HepG2 (cell line): ENCODE measurements at regions not wholly inside any gene's neighbourhood (a gene's known extent, or its start where the extent isn't known, plus 50 kb on each side); places are given as distances from the start of the nearest gene placed in this dataset.

Source experiments
- ARNT2 ChIP-seq: sonication (generic); formaldehyde crosslinking; IDR thresholded peaks from 2 replicates; pipeline ENCODE4 v1.8.0; 2022; ENCODE audit warnings: mild to moderate bottlenecking, low read depth, missing genetic modification reagents, moderate library complexity
- BCL3 ChIP-seq: sonication (generic); formaldehyde crosslinking; IDR thresholded peaks from 2 replicates; pipeline ENCODE4 v1.5.1; 2020; ENCODE audit warnings: mild to moderate bottlenecking, missing genetic modification reagents, moderate library complexity
- DMAP1 ChIP-seq: IDR thresholded peaks from 2 replicates; pipeline ENCODE4 v1.6.1; 2016
- GABPB1 ChIP-seq: IDR thresholded peaks from 2 replicates; pipeline ENCODE4 v1.6.1; 2016; ENCODE audit warnings: mild to moderate bottlenecking, missing genetic modification reagents, moderate library complexity, missing compliant biosample characterization
- HNRNPUL1 ChIP-seq: fragments of 200-400 bp; formaldehyde crosslinking; IDR thresholded peaks from 2 replicates; pipeline ENCODE4 v1.6.1; 2017; ENCODE audit warnings: low read depth, mild to moderate bottlenecking, low read length, moderate library complexity
- MAFK ChIP-seq, 2 experiments: IDR thresholded peaks in 1 of 2; conservative IDR thresholded peaks in 1 of 2; 2 replicates each; pipeline ENCODE4 v1.6.1; 2011; ENCODE audit warnings: improper control_type of control experiment in 2 of 2, low read length in 2 of 2
- MXD4 ChIP-seq: IDR thresholded peaks from 2 replicates; pipeline ENCODE4 v1.6.1; 2016; ENCODE audit warnings: mild to moderate bottlenecking, missing biosample characterization, missing genetic modification reagents
- NCOR1 ChIP-seq: fragments of 200-600 bp; sonication (generic); IDR thresholded peaks from 2 replicates; pipeline ENCODE4 v1.7.0; 2017; ENCODE audit warnings: antibody characterized with exemption, low read length, borderline replicate concordance
- PPARG ChIP-seq: conservative IDR thresholded peaks from 2 replicates; pipeline ENCODE4 v1.6.1; 2016; ENCODE audit warnings: missing biosample characterization, missing genetic modification reagents
- SIN3A ChIP-seq: IDR thresholded peaks from 2 replicates; pipeline ENCODE4 v1.6.1; 2011; ENCODE audit warnings: low read depth, mild to moderate bottlenecking, control low read depth, low read length, borderline replicate concordance
- STAG1 ChIP-seq: sonication (generic); formaldehyde crosslinking; IDR thresholded peaks from 2 replicates; pipeline ENCODE4 v1.4.0; 2020; ENCODE audit warnings: missing genetic modification reagents
- TBX3 ChIP-seq: fragments of 450-650 bp; IDR thresholded peaks from 2 replicates; pipeline ENCODE4 v1.6.1; 2017; ENCODE audit warnings: antibody characterized with exemption, mild to moderate bottlenecking, inconsistent platforms, borderline replicate concordance
- ZNF101 ChIP-seq: sonication (generic); formaldehyde crosslinking; IDR thresholded peaks from 2 replicates; pipeline ENCODE4 v1.4.0; 2020; ENCODE audit warnings: mild to moderate bottlenecking, low read depth, missing genetic modification reagents, borderline replicate concordance
- ZNF136 ChIP-seq: sonication (generic); formaldehyde crosslinking; IDR thresholded peaks from 2 replicates; pipeline ENCODE4 v1.8.1; 2022; ENCODE audit warnings: low read depth, mild to moderate bottlenecking, moderate library complexity, missing genetic modification reagents
- ZNF317 ChIP-seq: sonication (generic); formaldehyde crosslinking; IDR thresholded peaks from 2 replicates; pipeline ENCODE4 v1.5.0; 2020; ENCODE audit warnings: mild to moderate bottlenecking, missing genetic modification reagents
- ZNF382 ChIP-seq: sonication (generic); formaldehyde crosslinking; IDR thresholded peaks from 2 replicates; pipeline ENCODE4 v1.5.0; 2020; ENCODE audit warnings: missing genetic modification reagents, mild to moderate bottlenecking, borderline replicate concordance
- ZNF609 ChIP-seq: sonication (generic); formaldehyde crosslinking; IDR thresholded peaks from 2 replicates; pipeline ENCODE4 v1.4.0; 2020; ENCODE audit warnings: mild to moderate bottlenecking, missing genetic modification reagents, borderline replicate concordance
- ZNF800 ChIP-seq: sonication (generic); formaldehyde crosslinking; IDR thresholded peaks from 2 replicates; pipeline ENCODE4 v1.4.0; 2020; ENCODE audit warnings: missing genetic modification reagents
- TF ChIP-seq, protein P1 (sequence below): IDR thresholded peaks from 2 replicates; pipeline ENCODE4 v1.6.1; 2012; ENCODE audit warnings: low read depth, low read length, improper control_type of control experiment
- TF ChIP-seq, protein P2 (sequence below): sonication (generic); formaldehyde crosslinking; IDR thresholded peaks from 2 replicates; pipeline ENCODE4 v1.8.0; 2022; ENCODE audit warnings: mild to moderate bottlenecking, missing genetic modification reagents, borderline replicate concordance

DNA sequence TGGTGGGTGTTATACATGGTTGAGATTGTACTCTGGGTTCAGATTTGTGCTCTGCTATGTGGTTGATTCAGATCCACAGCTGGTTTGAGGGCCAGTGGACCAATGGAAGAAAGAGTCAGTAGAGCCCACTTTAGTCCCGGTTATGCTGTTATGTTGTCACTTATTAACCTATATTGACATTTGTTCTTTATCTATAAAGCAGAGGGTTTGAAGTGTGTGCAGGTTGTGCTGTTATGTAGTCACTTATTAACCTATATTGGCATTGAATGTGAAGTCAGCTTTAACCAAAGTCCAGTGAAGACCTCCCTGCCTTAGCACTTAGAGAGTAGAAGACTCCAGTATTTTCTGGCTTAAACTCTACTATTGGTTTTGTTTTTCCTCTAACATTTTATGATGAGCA, 307.3 kb upstream of the TSPY4 start (continued):
- no peak for TF ChIP-seq DMAP1 (CRISPR knock-in tag)
- peak; percentile 61; the same call in 1 of the 2 replicates for TF ChIP-seq ZNF609
- TF ChIP-seq ZNF136: no peak
- no peak for TF ChIP-seq ZNF800
- TF ChIP-seq NCOR1: peak; percentile 48; the same call in 1 of the 2 replicates
- TF ChIP-seq STAG1: no peak; the same call in 1 of the 2 replicates
- TF ChIP-seq, protein P1, sequence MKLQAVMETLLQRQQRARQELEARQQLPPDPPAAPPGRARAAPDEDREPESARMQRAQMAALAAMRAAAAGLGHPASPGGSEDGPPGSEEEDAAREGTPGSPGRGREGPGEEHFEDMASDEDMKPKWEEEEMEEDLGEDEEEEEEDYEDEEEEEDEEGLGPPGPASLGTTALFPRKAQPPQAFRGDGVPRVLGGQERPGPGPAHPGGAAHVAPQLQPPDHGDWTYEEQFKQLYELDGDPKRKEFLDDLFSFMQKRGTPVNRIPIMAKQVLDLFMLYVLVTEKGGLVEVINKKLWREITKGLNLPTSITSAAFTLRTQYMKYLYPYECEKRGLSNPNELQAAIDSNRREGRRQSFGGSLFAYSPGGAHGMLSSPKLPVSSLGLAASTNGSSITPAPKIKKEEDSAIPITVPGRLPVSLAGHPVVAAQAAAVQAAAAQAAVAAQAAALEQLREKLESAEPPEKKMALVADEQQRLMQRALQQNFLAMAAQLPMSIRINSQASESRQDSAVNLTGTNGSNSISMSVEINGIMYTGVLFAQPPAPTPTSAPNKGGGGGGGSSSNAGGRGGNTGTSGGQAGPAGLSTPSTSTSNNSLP: peak; percentile 82
- no peak for TF ChIP-seq ZNF317 (CRISPR knock-in tag)
- TF ChIP-seq SIN3A: no peak
- TF ChIP-seq PPARG (CRISPR knock-in tag): no peak
- no peak for TF ChIP-seq GABPB1 (CRISPR knock-in tag)
- TF ChIP-seq, protein P2, sequence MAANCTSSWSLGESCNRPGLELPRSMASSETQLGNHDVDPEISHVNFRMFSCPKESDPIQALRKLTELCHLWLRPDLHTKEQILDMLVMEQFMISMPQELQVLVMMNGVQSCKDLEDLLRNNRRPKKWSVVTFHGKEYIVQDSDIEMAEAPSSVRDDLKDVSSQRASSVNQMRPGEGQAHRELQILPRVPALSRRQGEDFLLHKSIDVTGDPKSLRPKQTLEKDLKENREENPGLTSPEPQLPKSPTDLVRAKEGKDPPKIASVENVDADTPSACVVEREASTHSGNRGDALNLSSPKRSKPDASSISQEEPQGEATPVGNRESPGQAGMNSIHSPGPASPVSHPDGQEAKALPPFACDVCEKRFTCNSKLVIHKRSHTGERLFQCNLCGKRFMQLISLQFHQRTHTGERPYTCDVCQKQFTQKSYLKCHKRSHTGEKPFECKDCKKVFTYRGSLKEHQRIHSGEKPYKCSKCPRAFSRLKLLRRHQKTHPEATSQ (CRISPR knock-in tag): no peak
- TF ChIP-seq TBX3: no peak
- TF ChIP-seq ARNT2 (CRISPR knock-in tag): no peak
- TF ChIP-seq MXD4 (CRISPR knock-in tag): no peak
- TF ChIP-seq HNRNPUL1: peak; percentile 82
- TF ChIP-seq ZNF382 (CRISPR knock-in tag): no peak
- TF ChIP-seq BCL3 (CRISPR knock-in tag): no peak
- TF ChIP-seq MAFK (conservative IDR thresholded peaks at IDR 0.05 in 1 of 2, IDR thresholded peaks at IDR 0.05 in 1 of 2; ENCODE audit: low read length in 2 of 2): no peak
- no peak for TF ChIP-seq ZNF101
